GM03348 (cell line): ENCODE measurements at regions not wholly inside any gene's neighbourhood (a gene's known extent, or its start where the extent isn't known, plus 50 kb on each side); places are given as distances from the start of the nearest gene placed in this dataset.

Source experiments
- DNase-seq: peaks from one replicate; pipeline ENCODE4 v3.0.0; 2012; ENCODE audit warnings: low spot score

DNA sequence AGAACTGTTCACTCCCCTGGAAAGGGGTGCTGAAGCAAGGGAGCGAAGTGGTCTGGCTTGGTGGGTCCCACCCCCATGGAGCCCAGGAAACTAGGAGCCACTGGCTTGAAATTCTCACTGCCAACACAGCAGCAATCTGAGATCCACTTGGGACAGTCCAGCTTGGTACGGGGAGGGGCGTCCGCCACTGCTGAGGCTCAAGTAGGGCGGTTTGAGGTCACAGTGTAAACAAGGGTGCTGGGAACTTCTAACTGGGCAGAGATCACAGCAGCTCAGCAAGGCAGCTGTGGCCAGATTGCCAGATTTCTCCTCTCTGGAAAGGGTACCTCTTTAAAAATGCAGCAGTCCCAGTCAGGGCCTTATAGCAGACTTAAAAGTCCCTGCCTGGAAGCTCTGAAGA, 53.9 kb upstream of the GALNTL6 start:
- DNase-seq, result no peak

DNA sequence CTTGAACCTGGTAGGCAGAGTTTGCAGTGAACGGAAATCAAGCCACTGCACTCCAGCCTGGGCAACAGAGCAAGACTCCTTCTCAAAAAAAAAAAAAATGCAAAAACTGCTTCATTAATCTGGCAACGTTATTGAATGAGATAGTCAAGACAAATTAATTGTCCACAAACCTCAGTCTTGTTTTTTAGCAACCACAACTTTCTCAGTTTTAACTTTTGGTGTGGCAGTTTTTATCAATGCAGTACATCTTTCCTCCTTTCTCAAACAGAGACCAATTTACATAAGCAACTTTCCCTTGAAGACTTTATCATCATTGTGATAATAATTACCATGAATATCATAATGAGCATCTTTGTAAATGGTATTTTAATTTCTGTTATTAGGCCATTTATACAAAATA, 61.7 kb upstream of the GALNTL6 start:
- no peak for DNase-seq

DNA sequence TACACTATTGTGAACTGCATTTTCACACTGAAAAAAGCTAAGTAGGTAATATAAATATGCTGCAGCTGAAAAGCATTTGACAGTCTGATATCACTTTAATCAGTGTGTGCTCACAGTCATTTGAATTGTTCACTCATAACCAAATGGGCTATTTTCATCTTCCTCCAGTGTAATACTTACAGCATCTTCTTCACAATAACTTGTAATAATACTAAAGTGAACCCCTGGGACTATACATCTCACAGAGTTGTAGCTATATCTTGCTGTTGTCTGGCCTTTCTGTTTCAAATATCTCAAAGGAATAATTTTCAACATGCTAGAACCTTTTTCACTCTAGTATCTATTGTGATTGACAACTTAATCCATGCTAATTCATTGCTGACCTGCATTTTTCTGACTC, 66.8 kb upstream of the GALNTL6 start:
- DNase-seq, result no peak

- DNase-seq, result no peak
Measured at GRCh38 chr4:171742436-171742835, 70.8 kb upstream of the GALNTL6 start.

DNA sequence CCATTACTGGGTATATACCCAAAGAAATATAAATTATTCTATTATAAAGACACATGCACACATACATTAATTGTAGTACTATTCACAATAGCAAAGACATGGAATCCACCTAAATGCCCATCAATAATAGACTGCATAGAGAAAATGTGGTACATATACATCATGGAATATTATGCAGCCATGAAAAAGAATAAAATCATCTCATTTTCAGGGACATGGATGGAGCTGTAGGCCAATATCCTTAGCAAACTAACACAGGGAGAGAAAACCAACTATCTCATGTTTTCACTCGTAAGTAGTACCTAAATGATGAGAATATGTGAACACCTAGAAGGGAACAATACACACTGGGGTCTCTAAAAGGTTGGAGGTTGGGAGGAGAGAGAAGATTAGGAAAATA, 86.0 kb upstream of the GALNTL6 start:
- DNase-seq, result no peak

GRCh38 chr4:171721937-171722336, 91.3 kb upstream of the GALNTL6 start:
- no peak for DNase-seq

DNA sequence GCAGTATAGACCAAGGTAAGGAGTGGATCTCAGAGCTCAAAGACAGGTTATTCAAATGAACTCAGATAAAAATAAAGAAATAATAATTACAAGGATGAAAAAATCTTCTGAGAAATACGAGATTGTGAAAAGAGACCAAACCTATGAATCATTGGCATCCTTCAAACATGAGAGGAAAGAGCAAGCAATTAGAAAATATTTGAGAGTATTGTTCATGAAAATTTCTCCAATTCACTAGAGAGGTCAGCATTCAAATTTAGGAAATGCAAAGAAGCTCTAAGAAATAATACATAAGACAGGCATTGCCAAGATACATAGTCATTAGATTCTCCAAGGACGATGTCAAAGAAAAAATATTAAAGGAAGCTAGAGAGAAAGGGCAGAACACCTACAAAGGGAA, 93.5 kb upstream of the GALNTL6 start:
- DNase-seq, result no peak

- DNase-seq, result no peak
Measured at GRCh38 chr4:171718665-171719064, 94.5 kb upstream of the GALNTL6 start.

DNA sequence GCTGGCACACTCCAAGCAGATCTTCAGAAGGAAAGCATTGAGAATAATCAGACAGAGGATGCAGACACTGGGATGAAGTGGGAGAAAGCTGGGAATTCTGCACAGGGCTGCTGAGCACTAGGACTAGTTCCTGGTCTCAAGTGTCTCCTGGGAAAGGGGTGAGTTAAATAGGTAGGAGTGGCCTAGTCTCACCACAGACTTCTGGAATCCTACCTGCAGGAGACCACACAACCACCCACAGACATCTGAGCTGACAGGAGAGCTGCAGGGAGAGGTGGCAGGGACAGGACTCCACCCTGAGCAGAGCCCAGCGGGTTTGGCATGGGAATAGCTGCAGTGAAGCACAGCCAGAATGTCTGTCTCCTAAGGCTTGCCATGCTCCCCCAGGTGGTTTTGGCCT, 95.1 kb upstream of the GALNTL6 start:
- DNase-seq, result no peak

DNA sequence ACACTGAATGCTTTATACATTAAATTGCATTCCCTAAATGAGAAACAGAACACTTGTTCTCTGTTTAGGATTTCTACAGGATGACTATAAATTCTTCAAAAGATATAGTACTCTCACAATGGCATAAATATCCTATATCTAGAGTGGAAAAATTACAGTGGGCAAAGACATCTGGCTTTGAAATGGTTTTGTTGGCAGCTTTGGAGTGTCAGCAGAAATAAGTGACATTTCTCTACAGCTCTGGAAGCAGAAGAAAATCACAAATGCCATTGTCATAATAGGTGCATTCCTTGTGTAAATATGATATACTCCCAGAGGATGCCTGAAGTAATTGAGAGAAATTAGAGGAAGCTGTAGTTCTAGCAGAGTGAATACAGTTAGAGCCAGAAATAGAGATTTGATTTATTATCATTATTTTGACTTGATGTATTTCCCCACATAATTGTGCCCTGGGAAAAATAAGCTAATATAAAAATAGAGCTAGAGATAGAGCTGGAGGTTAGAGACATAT, 95.9 kb upstream of the GALNTL6 start:
- no peak for DNase-seq

- DNase-seq, result no peak
Measured at GRCh38 chr4:171715973-171716372, 97.2 kb upstream of the GALNTL6 start.

GRCh38 chr4:171714791-171715454, 98.3 kb upstream of the GALNTL6 start:
- no peak for DNase-seq

GRCh38 chr4:171710743-171711142, 102.5 kb upstream of the GALNTL6 start:
- DNase-seq, result no peak

- no peak for DNase-seq
Measured at GRCh38 chr4:171676555-171677215, 136.5 kb upstream of the GALNTL6 start.

DNA sequence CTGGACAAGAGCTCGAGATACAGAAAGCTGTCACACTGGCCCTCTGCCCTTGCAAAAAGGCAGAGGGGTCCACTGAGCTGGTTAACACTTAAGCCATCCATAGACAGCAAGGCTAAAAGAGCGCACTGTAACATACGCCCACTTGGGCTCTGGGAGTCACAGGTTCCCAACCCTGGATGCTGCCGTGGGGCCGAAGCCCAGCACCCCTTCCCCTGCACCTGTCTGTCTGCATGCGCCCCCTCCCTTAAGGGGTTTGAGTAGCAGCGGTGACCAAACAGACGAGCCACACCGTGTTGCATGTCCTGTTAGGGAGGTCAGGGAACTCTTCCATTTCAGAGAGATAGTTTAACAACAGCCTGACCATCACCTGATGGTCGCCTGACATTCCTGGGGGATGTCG, 138.4 kb upstream of the GALNTL6 start:
- no peak for DNase-seq

DNA sequence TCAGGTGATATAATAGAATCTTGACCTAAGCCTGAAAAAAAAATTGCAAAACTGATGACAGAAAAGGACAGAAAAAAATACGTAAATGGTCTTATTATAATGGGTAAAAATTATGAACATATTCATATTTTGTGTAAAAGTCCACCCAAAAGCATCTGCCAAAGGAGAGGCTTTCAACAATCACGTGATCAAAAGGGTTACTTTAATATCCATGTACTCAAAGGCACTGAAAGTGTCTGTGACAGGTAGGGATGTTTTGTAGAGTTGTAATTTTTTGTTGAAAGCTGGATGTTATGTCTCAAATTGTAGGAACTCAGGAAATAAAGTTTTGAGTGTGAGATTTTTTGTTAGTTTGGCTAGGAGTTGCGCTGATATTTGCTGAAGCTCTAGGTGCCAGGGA, 144.8 kb upstream of the GALNTL6 start:
- DNase-seq, result no peak

GRCh38 chr4:171667906-171668305, 145.3 kb upstream of the GALNTL6 start:
- no peak for DNase-seq

DNA sequence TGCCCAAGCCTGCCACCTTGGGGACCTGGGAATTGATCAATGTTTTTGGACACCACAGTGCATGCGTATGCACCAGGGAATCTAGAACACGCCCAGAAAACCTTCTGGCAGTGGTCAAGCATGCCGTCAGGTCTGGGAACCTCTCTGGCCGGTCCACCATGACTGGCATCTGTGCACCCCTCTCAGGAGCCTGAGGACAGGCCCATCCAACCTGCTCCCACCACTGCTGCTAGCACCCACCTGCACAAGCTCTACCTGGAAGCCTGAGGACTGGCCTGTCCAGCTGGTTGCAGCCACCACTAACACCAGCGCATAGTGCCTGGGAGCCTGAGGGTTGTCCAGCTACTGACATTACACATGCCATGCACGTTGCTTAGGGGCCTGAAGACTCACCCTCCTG, 162.1 kb upstream of the GALNTL6 start:
- DNase-seq, result no peak

DNA sequence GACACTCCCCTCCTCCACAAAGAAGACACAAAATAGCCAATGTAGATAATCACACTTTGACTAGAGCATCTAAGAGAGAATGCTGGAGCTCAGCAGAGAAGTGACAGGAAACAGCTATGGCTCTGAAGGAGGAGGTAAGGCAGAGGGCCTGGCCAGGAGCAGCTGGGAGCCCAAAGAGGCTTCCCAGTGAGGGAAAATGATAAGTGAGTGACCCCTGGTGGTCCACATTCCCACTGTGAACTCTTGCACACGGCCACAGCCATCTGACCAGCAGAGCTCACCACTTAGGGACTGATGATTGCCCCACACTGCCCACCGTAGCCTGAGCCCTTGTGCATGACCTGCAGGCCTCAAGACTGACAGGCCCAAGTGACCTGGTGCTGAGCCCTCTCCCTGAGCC, 162.7 kb upstream of the GALNTL6 start:
- no peak for DNase-seq

DNA sequence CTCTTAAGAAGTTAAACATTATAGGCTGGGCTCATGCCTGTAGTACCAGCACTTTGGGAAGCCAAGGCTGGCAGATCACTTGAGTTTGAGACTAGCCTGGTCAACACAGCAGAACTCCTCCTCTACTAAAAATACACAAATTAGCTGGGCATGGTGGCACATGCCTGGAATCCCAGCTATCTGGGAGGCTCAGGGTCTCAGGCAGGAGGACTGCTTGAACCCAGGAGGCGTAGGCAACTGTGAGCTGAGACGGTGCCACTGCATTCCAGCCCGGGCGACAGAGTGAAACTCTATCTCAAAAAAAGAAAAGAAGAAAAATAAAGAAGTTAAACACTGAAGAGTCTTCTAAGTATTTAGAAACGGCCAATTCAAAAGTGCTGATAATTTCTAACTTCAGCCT, 164.3 kb upstream of the GALNTL6 start:
- DNase-seq, result no peak

DNA sequence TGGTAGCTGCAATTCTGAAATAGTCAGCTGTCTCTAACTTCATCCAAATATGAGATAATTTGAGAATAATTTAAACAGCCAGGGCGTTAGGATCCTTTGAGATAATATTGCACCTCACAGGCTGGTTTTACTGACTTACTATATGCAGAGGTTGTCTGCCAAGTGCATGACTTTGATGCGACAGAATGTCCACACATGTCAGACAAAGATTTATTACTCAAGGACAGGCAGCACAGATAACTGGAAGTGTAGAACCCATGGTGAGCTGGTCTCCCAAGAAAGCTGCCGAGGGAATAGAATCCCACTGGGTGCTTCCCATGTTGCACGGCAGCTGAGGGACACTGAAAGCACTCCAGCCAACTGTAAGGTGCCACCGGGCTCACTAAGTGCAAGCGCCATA, 166.2 kb upstream of the GALNTL6 start:
- no peak for DNase-seq

GRCh38 chr4:171644430-171645057, 168.7 kb upstream of the GALNTL6 start:
- DNase-seq, result no peak

DNA sequence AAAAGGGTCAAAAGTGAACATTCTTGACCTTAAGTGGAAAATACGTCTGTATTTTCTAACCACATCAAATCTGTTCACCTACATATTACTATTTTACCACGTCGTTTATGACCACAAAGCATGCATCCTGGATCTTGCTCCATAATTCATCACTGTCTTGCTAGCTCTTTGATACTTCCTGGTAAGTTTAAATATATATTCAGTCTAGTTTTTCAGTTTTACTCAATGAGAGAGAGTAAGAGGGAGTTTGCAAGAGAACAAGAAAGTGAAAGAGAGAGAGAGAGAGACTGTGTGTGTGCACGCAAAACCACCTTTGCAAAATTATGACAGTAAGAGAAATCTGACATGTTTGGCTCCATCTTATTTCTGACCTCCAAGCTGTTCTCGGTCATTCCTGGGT, 173.7 kb upstream of the GALNTL6 start:
- DNase-seq, result no peak

- no peak for DNase-seq
Measured at GRCh38 chr4:171636606-171637005, 176.6 kb upstream of the GALNTL6 start.
